ENCODE measurements at regions not wholly inside any gene's neighbourhood (a gene's known extent, or its start where the extent isn't known, plus 50 kb on each side); places are given as distances from the start of the nearest gene placed in this dataset.

DNA sequence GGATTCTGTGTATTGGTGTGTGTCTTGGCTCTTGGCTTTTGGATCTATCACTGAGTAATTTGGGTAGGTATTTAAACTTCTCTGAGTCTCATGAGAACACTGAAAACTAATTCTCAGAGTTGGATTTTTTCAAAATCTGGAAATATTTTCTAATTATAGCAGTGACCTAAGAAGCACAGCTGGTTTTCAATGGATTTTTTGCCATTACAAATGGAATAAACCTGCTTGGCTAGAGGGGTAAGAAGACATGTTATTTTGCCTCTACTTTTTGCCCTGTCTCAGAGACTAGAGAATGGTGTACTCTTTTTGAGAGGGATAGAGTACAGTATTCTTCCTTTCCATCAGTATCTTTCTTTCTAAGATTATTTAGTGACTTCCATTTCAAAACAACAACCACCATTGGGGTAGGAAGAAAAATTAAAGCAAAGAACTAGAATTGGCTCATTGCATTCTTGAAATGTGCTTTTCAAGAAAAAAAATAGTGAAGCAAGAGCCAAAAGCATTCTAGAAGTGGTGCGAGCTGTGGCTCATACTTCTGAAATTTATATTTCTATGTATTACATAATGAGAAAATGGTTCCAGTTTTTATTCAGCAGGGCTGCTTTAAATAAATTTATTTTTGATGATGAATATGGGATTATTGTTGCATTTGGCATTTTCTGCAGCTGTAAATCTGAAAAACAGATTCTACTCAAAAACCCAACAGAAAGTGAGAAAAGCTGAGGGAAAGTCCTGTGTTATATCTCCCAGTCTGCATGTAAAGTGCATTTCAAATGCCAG, 850.2 kb upstream of the SLIT2 start:
- DNase-seq (ENCODE audit: low spot score), result no peak

DNA sequence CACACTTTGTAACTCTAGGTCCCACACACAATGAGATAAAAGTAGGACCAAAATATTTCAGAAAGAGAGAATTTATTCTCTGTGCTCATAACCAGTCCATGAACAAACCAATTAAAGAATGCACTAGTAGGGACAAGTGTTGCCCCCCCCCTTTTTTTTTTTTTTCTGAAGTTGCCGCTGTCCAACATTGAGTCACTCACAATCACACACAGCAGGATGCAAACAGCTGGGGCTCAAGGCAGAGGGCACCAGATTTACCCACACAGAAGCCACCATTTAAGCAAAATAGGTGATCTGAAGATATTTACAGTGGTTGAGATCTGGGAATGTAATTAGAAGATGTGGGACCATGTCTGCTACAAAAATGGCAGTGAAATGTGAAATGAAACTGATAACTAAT, 850.9 kb upstream of the SLIT2 start:
- no peak for DNase-seq (ENCODE audit: low spot score)

DNA sequence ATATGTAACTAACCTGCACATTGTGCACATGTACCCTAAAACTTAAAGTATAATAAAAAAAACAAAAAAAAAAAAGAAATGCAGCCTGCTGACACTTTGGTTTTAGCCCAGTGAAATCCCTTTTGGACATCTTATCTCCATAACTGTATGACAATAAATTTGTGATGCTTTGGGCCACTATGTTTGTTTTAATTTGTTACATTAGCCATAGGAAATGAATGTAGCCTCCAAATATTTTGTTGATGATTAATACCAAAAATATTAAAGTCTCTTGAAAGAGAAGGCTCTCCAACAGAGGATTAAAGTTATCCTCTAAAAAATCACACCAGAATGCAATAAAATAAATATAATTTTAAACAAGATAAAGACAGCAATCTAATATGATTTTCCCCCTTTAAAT, 852.7 kb upstream of the SLIT2 start:
- no peak for DNase-seq (ENCODE audit: low spot score)

DNA sequence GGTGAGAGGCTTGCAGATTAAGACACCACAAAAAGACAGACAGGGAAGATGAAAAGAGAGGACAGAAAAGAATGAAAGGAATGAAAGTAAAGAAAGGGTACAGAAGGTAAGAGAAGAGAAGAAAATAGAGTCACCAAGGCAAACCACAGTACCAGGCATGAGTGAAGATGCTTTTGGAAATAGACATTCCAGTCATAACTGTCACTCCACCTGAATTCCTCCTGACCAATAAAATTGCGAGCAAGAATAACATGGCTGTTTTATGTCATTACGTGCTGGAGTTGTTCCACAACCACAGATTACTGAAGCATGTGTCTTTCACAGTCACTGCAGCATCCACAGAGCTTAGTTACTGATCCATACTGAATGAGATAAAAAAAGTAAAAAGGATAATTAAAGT, 864.9 kb upstream of the SLIT2 start:
- no peak for DNase-seq (ENCODE audit: low spot score)

DNA sequence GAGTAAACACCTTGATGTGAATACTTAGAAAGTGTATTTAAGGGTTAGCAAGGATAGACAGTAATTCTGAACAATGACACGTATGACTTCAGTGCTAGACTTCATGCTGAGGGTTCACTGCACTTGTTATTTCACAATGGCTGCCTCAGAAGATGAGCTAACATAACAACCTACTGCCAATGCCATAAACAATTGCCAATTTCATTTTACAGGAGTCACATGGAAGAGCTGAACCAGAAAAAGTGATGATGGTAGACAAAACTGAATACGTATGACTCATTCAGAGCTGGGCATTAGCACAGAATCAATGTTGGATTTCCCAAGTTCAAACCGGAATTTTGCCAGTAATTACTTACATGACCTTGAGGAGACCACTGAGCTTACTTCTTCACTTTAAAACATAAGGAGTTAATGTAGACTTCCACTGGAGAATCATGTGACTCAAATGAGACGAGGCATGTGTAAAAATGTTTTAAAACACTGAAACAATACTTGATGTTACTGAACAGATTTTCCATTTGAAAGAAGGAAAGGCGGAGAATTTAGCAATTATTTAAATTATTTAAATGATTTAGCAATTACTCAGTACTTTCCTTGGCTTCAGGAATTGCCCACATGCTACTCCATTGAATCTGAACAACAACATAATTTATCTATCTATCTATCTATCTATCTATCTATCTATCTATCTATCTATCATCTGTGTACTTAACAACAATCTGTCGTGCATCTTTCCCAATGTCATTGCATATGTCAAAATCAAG, 868.5 kb upstream of the SLIT2 start:
- DNase-seq (ENCODE audit: low spot score), result no peak

DNA sequence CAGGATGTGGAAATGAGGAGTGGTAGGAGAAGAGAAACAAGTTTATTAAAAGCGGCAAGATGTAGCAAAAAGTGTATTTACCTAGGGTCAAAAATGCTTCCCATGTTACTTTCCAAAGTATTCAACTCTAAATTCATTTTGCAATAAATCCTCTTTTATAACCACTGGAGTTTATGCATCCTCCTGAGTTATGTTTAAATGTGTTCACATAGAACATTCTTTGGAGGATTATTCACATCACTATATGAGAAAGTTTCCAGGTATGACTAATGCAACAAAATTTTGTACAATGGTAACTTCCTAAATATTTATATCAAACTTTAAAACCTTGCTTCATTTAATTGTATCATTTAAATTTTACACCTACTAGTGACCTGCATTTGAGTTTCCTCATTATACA, 870.6 kb upstream of the SLIT2 start:
- DNase-seq (ENCODE audit: low spot score), result no peak

DNA sequence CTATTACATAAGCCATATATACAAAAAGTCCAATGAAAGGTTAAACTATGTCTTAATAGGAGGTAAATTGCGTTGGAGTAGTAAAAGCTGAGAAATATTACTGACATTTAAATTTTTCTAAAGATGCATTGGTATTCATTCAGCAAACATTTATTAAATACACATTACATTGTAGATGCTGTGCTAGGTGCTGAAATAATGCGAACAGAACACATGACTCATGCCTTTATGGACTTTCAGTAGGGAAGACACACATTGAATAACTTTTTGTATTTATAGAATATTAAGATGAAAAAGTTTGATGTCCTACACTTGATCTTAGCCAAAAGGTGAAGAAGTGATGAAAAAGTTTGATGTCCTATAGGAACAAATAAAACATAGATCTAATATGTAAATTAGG, 871.1 kb upstream of the SLIT2 start:
- no peak for DNase-seq (ENCODE audit: low spot score)

DNA sequence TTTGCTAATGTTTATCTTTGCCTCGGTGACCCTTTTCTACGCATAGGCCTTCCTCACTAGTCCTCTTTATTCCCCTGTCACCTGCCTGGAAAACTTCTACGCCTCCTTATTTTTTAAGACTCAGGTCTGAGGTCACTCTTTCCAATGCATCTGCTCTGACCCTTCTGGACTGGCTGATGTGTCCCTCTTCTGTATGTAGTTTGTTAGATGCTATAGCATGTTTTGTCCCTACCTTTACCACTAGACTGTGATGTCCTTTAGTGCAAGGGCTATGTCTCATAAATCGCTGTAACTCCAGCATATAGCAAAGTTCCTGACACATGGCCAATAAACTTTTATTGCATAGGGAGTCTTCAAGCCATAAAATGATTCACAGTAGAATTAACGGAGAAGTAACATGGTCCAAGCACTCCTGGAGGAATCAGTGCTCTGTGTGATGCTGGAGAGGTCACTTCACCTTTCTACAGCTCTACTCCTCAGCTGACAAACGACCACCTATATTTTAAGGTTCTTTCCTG, 872.5 kb upstream of the SLIT2 start:
- DNase-seq (ENCODE audit: low spot score), result no peak

DNA sequence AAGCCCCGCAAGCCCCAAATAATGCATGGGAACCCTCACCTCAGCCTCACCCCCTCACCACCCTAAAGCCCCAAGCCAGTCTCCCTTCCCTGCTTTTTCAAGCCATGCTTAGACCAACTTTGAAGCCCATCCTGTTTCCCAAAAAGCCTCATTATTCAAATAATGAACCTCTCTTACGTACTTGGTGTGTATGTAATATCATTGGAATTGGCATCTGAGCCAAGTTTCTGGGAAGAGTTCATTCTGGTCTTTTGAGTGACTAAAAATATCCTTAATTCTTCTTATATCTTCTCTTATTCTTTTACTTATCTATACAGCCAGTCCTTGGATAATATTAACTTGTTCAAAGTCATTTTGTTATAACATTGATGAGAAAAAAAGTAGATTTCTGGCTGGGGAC, 875.8 kb upstream of the SLIT2 start:
- no peak for DNase-seq (ENCODE audit: low spot score)

DNA sequence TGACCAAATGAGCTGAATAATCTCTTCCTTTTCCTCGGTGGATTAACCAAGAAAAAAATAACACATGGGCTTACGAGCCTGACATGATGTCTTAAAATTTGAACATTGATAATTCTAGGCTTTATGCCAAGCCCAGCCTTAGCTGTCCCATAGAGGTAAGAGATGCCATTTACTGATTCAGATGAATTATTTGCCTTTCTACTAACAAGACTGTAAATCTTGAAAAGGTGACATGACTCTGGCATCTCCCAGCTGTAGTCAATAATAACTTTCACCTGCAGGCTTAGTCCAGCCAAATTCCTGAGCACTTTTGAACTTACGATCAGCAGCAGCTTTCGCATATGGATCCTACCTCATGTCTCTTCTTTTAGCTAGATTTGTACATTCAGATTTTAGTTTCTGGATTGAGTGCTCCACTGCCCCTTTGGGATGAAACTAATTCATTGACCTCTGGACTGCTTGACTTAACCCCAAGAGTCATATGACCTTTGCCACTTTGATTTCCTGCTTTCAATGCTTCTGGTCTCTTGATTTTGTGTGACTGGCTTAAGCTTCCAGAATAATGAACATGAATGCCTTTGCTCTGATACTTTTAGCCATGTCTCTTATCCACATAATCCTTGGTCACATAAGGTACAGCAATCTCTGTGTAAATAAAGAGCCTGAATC, 876.4 kb upstream of the SLIT2 start:
- DNase-seq (ENCODE audit: low spot score), result no peak

DNA sequence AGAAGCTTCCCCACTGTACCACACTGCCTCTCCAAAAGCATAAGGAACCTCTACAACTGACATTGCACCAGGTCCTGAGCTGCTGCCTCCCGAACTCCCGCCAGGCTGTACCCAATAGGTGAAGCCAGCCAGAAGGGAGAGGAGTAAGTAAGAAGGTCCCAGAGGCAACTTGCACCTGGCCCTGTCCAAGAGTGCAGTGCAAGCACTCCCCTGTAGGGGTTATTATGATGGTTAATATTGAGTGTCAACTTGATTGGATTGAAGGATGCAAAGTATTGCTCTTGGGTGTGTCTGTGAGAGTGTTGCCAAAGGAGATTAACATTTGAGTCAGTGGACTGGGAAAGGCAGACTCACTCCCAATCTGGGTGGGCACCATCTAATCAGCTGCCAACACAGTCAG, 879.3 kb upstream of the SLIT2 start:
- DNase-seq (ENCODE audit: low spot score), result no peak

DNA sequence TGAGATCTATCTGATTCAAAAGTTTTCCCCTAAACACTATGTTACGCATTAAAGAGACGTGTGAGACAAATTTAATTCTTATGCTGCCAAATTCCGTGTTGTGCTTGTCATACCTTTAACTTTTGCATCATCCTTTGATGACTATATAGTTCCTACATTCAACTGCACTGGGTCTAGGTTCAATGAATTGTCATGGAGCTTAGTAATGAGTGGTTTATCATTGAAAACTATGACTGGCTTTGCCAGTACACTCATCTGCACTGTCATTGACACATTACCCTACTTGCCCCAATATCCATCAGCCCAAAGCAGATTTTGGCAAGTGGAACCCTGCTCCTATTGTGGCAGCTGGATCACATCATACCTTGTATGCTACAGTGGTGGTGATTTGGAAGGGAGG, 882.9 kb upstream of the SLIT2 start:
- no peak for DNase-seq (ENCODE audit: low spot score)

DNA sequence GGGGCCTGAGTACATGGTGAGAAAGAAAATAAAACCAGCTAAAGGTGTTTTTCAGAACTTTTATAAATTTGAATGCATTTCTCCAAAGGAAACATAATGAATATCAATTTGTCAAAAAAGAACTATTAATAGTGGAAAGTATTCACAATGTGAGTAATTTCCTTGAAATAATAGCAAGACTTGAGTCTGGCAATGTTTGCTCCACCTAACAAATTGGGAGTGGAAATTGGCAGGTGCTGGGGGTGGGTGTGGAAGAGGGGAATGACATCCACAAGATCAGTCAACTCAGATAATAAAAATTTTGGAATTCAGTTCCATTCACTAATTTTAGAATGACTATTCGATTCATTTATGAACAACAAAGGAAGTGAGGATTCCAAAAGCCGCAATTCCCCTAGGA, 884.8 kb upstream of the SLIT2 start:
- DNase-seq (ENCODE audit: low spot score), result no peak

DNA sequence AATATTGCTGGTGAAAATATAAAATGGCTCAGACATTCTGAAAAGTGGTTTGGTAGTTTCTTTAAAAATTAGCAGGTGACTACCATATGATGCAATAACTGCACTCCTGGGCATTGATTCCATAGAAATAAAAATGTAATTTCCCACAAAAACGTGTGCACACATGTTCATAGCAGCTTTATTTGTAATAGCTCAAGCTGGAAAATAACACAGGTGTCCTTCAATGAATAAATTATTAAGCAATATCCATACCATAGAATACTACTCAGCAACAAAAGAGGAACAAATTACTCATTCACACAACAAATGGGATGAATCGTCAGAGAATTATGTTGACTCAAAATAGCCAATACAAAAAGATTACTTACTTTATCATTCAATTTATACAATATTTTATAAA, 893.7 kb upstream of the SLIT2 start:
- no peak for DNase-seq (ENCODE audit: low spot score)

DNA sequence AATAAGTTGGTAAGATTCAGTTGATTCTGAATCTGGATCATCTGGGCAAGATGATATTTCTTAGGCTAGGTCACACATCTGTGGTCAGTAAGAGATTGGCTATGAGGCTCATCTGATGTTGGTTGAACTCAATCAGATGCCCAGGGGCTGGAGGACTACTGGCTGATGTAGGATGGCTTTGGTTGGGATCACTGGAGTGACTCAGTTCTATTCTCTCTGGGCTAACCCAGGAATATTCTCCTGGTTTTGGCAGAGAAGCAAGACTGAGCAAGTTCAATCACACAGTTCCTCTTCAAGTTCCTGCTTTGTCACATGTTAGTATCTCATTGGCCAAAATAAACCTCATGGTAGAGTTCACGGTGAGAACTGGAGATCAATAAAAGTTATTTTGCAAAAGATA, 902.3 kb upstream of the SLIT2 start:
- no peak for DNase-seq (ENCODE audit: low spot score)

DNA sequence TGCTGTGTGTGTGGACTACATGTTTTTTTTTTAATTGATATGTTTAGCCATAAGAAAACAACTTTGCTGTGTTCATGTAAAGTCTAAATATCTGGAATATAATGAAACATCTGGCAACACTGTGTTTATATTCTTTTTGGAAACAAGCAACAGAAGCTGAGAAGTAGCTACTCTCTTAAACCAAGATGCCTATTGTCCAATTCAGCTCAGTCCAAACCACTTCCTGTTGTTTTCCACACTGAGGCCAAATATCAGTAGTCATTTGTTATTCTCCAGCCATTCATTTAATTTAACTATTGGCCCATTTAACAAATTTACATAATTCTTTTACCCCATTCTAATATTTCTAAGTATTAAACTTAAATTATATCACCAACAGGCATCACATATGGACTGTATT, 903.0 kb upstream of the SLIT2 start:
- no peak for DNase-seq (ENCODE audit: low spot score)

DNA sequence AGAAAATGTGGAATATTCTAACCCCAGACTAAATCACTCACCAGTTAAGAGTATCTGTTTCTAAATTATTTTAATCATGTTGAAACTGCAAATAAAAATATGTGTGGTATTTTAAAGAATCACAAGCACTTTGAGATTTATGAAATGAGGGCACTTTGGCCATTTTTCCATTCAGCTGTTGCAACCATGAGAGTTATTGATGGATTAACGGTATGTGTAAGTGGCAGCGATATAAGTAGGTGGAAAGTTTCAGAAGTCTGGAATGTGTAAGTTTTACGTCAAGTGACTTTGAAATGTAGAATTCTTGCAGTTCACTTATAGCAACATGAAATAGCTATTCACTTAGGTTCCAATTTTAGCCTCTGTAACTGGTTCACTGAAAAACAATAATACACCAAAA, 905.1 kb upstream of the SLIT2 start:
- no peak for DNase-seq (ENCODE audit: low spot score)

DNA sequence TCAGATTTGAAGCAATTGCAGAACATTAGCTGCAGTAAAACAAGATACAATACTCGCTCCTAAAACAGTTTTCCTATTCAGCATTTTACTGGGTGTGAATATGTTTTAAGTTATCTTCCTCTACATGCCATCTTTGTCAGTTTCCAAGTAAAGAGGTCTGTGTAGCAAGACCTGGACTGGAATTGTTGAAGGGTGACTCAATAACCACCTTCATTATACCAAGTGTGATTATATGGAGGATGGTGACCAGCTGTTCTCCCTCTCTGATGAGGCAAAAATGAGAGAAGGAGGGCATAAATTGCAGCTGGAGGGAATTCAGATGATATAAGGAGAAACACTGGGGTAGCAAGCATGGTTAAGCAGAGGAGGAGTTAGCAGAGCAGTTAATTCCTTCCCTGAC, 922.1 kb upstream of the SLIT2 start:
- no peak for DNase-seq (ENCODE audit: low spot score)

DNA sequence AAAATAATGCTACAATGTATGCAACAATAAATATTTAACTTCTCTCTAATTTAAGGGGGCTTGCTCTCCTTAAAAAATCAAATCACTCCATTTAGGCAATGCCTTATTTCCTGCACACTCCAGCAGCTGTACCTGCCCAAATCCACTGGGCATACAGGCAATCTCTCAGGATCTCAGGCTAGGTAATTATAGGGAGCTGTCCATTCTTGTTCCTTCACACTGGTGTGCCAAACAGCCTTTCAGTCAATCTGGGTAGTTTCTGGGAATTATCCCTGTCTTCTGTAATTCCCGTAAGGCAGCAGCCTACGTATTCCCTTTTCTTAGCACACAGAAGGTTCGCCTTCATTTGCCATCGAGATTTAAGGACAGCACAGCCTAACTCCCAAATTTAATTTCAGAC, 922.6 kb upstream of the SLIT2 start:
- no peak for DNase-seq (ENCODE audit: low spot score)

DNA sequence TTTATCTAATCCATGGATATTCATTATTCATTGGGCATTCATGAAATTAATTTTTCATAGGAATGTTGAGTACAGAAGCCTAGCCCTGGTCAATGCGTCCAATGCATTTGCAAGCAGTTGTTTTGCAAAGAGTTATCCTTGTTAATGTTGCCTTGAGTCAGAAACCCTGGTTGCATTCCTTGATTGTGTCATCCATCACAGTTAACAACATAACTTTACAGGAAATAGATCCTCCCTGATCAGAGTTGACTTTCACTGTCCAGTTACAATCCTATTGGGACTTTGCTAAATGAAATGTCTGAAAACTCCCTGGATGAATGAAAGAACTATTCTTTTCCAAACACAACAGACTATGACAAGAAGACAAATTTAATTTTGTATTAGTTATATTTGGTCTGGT, 924.3 kb upstream of the SLIT2 start:
- no peak for DNase-seq (ENCODE audit: low spot score)

DNA sequence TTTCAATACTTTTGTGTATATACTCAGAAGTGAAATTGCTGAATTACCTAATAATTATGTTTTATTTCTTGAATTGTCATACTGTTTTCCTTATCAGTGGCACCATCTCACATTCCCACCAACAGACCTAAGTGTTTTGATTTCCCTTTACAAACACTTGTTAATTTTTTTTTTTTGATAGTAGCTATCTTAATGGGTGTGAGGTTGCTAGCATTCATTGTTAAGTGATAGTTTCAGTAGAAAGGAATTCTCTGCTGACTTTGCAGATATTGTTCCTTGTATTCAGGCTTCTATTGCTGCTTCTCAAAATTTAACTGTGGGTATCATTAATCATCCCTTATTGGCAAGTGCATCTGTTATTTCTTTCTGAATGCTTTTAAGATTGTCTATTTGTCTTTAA, 927.5 kb upstream of the SLIT2 start:
- DNase-seq (ENCODE audit: low spot score), result no peak

DNA sequence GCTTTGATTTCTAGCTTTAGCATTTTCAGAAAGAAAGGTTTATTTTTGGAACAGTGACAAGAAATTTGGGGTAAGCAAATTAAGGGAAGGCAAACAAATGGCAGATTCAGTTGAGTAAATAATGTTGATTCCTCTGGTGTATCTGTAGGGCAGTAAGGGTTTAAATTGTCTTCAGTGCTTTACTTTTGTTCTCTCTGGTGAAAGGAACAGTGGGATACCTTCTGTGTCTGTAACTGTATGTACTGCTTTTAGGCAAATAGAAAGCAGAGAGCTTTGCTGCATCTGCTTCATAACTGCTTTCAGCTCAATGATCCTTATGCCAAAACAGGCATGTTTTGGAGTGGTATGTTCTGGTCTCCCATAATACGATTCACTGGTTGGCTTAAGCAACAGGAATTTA, 932.1 kb upstream of the SLIT2 start:
- no peak for DNase-seq (ENCODE audit: low spot score)

DNA sequence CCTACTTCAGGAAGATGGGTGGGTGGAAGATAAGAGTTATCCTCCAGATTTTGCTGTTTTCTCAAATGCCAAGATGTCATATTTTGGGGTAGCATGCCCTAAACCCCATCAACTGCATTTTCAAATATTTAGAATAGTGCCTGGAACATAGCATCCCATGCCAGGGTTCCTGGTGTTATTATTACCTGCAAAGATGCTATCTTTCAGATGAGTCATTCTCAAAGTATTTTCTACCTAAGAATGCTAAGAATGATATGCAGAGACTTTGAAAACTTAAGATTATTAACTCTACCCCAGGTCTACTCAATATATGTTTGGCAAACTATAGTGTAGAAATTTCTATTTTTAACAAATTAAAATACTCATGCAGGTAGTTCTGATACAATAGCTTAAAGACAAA, 934.3 kb upstream of the SLIT2 start:
- DNase-seq (ENCODE audit: low spot score), result no peak
